ENCODE measurements at regions not wholly inside any gene's neighbourhood (a gene's known extent, or its start where the extent isn't known, plus 50 kb on each side); places are given as distances from the start of the nearest gene placed in this dataset.

GRCh38 chr5:74976651-74977050, 75.7 kb downstream of the GCNT4 start:
- TF ChIP-seq, protein P1, sequence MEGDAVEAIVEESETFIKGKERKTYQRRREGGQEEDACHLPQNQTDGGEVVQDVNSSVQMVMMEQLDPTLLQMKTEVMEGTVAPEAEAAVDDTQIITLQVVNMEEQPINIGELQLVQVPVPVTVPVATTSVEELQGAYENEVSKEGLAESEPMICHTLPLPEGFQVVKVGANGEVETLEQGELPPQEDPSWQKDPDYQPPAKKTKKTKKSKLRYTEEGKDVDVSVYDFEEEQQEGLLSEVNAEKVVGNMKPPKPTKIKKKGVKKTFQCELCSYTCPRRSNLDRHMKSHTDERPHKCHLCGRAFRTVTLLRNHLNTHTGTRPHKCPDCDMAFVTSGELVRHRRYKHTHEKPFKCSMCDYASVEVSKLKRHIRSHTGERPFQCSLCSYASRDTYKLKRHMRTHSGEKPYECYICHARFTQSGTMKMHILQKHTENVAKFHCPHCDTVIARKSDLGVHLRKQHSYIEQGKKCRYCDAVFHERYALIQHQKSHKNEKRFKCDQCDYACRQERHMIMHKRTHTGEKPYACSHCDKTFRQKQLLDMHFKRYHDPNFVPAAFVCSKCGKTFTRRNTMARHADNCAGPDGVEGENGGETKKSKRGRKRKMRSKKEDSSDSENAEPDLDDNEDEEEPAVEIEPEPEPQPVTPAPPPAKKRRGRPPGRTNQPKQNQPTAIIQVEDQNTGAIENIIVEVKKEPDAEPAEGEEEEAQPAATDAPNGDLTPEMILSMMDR (conservative IDR thresholded peaks at IDR 0.05; ENCODE audit: low read depth, low read length), result no peak
- TF ChIP-seq EZH2phosphoT487 (IDR thresholded peaks at IDR 0.05; ENCODE audit: borderline replicate concordance, low read length), result no peak

All from PC-3 (cell line).